Activated naive CD8-positive, alpha-beta T cell treated with anti-CD3 and anti-CD28 coated beads, Interleukin-2, amount 10 ng/mL, durations not matched to agents 7 days and 5 days (primary cell): ENCODE measurements at regions not wholly inside any gene's neighbourhood (a gene's known extent, or its start where the extent isn't known, plus 50 kb on each side); places are given as distances from the start of the nearest gene placed in this dataset.

Source experiments
- ATAC-seq: fragments of 150-1000 bp; cut with Tn5 transposase; one replicate; pipeline ENCODE4 v1.10.0; 2021; ENCODE audit warnings: low read depth, moderate library complexity
- POLR2A ChIA-PET: fragments of 350-600 bp; sonication (Branson Sonifier 250); formaldehyde crosslinking; loops from one replicate; lab custom pipeline; 2021; ENCODE audit warnings: antibody characterized with exemption; lab: Charles Lee
- DNase-seq: peaks from one replicate; pipeline ENCODE4 v3.0.0; 2021
- H3K27ac Mint-ChIP-seq: one replicate; pipeline ENCODE4 v1.8.0; 2022; ENCODE audit warnings: mild to moderate bottlenecking, mixed read lengths
- H3K27me3 Mint-ChIP-seq: one replicate; pipeline ENCODE4 v1.8.0; 2022; ENCODE audit warnings: mild to moderate bottlenecking, moderate library complexity, mixed read lengths
- H3K36me3 Mint-ChIP-seq: one replicate; pipeline ENCODE4 v1.8.0; 2021; ENCODE audit warnings: mild to moderate bottlenecking, mixed read lengths
- H3K4me1 Mint-ChIP-seq: one replicate; pipeline ENCODE4 v1.8.0; 2021; ENCODE audit warnings: mixed read lengths
- H3K4me3 Mint-ChIP-seq: one replicate; pipeline ENCODE4 v1.8.0; 2022; ENCODE audit warnings: mild to moderate bottlenecking, moderate library complexity, mixed read lengths
- H3K9me3 Mint-ChIP-seq: one replicate; pipeline ENCODE4 v1.8.0; 2021; ENCODE audit warnings: mixed read lengths

- Mint-ChIP-seq H3K4me3 (no peak overlapping the region), H3K36me3 (no peaks in the 10 kb centered on the region), H3K9me3 (no peaks in the 10 kb centered on the region), H3K27ac (no peak overlapping the region), H3K27me3 (no peaks in the 10 kb centered on the region), H3K4me1 (no peaks in the 10 kb centered on the region)
- ATAC-seq: no peak
- POLR2A ChIA-PET: no interaction called here
- DNase-seq: no peak
Measured at GRCh38 chr4:114464726-114465272, 133.8 kb upstream of the UGT8 start.

DNA sequence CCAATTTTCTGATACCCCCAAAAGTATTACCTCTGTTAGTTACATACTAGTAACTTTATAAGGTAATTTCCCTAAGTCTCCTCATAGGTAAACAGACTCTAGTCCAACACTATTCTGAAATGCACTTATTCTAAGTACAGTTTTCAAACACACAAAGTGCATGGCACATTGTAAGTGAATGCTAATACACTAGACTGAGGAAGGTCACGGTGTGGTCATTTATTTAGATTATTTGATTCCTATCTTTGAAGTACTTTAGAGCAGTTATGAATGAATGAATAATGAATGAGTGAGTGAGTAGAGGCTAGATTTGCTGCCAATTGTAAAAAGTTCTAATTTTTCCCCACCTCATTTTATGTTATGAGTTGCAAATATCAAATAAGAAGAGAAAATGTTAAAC, 132.8 kb upstream of the UGT8 start:
- ATAC-seq (no peak), DNase-seq (no peak)
- POLR2A ChIA-PET: no interaction called here
- no peak overlapping the region for H3K4me3 Mint-ChIP-seq
- H3K9me3 Mint-ChIP-seq: no peaks in the 10 kb centered on the region
- no peaks in the 10 kb centered on the region for H3K27me3 Mint-ChIP-seq
- H3K27ac Mint-ChIP-seq: no peak overlapping the region
- H3K4me1 Mint-ChIP-seq: no peaks in the 10 kb centered on the region
- H3K36me3 Mint-ChIP-seq: no peaks in the 10 kb centered on the region

GRCh38 chr4:114466299-114466698, 132.3 kb upstream of the UGT8 start:
- POLR2A ChIA-PET: no interaction called here
- no peak for ATAC-seq
- no peak for DNase-seq

DNA sequence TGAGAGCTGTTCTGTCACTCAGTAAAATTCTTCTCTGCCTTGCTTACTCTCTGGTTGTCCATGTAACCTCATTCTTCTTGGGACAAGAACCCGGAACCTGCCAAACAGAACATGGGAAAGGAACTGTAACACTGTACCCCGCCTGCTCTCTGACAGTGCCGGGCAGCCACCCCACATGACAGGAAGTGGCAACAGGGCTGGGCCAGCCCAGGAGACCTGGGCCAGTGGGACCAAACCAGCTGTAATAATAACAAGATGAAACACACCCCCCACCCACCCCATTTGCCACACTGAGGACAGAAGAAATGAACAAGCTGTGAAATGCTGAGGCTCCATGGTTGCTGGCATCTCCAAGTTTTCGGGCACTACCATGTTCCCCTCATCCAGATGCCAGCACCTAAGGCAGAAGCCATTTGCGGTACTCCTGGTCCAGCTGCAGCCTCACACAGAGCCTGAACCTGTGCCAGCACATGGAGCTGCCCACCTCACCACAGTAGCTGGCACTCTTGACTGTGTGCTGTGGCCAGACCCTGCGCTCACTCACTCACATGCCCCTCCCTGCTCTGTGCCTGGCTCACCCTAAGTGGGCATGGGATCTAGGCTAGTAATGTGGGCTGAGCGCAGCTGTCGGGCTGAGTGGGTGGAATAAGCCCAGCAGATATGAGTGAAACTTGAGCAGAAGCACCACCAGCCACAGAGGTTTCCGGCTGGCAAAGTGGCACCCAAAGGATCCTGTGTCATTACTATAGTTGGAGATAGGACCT, 126.2 kb upstream of the UGT8 start:
- POLR2A ChIA-PET: no interaction called here
- Mint-ChIP-seq H3K27ac (no peak overlapping the region), H3K27me3 (no peaks in the 10 kb centered on the region), H3K4me1 (no peaks in the 10 kb centered on the region), H3K36me3 (no peaks in the 10 kb centered on the region), H3K4me3 (no peak overlapping the region), H3K9me3 (no peaks in the 10 kb centered on the region)
- DNase-seq: no peak
- no peak for ATAC-seq

More at GRCh38 chr4:114466299-114466698, 132.3 kb upstream of the UGT8 start:
- Mint-ChIP-seq H3K9me3 (no peaks in the 10 kb centered on the region), H3K27ac (no peak overlapping the region), H3K4me1 (no peaks in the 10 kb centered on the region), H3K36me3 (no peaks in the 10 kb centered on the region), H3K4me3 (no peak overlapping the region), H3K27me3 (no peaks in the 10 kb centered on the region)

DNA sequence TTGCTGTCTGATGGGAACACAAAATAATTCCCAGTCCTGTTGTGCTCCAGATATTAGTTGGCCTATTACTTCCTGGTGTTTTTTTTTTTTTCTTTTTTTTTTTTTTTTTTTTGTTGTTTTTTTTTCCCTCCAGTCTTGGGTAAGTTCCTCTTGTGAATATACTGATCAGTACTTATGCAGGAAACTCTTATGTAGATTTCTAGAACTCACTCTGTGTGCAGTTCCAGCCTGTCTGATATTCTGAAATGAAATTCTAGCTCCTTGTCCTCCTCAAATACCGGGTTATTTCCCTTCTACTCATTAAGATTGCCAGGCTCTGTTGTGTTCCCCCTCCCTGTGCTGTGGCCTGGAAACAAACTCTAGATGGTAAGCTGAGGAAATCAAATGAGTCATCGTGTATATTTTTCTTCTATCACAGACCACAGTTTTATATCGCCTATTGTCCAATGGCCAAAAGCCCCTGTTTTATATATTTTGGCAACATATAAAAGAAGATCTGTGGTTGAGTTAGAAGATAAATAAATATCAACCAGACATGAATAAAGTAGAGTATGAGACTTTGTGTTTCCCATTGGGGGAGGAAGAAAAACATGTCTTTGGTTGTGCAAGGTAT, 124.3 kb upstream of the UGT8 start:
- POLR2A ChIA-PET: no interaction called here
- Mint-ChIP-seq H3K9me3 (no peaks in the 10 kb centered on the region), H3K4me3 (no peak overlapping the region)

DNA sequence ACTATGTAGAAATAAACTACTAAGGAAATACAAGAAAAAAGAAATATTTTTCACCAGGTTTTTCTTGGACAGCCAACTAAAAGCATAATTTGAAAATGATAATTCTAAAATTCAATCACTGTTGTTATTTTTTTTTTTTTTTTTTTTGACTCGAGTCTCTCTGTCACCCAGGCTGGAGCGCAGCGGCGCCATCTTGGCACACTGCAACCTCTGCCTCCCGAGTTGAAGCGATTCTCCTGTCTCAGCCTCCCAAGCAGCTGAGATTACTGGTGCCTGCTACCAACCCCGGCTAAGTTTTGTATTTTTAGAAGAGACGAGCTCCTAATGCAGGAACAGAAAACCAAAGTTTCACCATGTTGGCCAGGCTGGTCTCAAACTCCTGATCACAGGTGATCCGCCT, 122.3 kb upstream of the UGT8 start:
- Mint-ChIP-seq H3K36me3 (no peaks in the 10 kb centered on the region), H3K9me3 (no peaks in the 10 kb centered on the region), H3K27ac (no peak overlapping the region), H3K4me3 (no peak overlapping the region), H3K27me3 (no peaks in the 10 kb centered on the region), H3K4me1 (no peaks in the 10 kb centered on the region)
- DNase-seq (no peak), ATAC-seq (no peak)
- POLR2A ChIA-PET: no interaction called here

More for the DNA sequence above, 124.3 kb upstream of the UGT8 start:
- Mint-ChIP-seq H3K27me3 (no peaks in the 10 kb centered on the region), H3K36me3 (no peaks in the 10 kb centered on the region), H3K27ac (no peak overlapping the region), H3K4me1 (no peaks in the 10 kb centered on the region)
- no peak for DNase-seq
- no peak for ATAC-seq

GRCh38 chr4:114479595-114479994, 119.0 kb upstream of the UGT8 start:
- no peak overlapping the region for H3K27ac Mint-ChIP-seq
- POLR2A ChIA-PET: no interaction called here

DNA sequence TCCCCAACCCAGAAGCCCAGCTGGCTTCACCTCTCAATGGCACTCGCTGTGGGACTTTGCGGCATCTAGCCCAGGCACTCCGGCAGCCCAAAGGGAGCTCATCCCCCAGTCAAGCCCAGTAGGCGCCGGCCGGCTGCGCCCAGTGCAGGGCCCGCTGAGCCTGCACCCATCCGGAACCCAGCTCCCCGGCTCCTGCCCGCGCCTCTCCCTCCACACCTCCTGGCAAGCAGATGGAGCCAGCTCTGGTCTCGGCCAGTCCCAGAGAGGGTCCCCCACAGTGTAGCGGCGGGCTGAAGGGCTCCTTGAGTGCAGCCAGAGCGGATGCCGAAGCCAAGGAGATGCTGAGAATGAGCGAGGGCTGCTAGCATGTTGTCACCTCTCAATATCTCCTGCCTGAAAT, 116.8 kb upstream of the UGT8 start:
- POLR2A ChIA-PET: no interaction called here
- H3K27me3 Mint-ChIP-seq: no peaks in the 10 kb centered on the region
- H3K27ac Mint-ChIP-seq: no peak overlapping the region
- H3K4me1 Mint-ChIP-seq: no peaks in the 10 kb centered on the region
- DNase-seq (no peak), ATAC-seq (no peak)
- no peaks in the 10 kb centered on the region for H3K36me3 Mint-ChIP-seq
- H3K4me3 Mint-ChIP-seq: no peak overlapping the region
- no peaks in the 10 kb centered on the region for H3K9me3 Mint-ChIP-seq

More at GRCh38 chr4:114479595-114479994, 119.0 kb upstream of the UGT8 start:
- ATAC-seq (no peak), DNase-seq (no peak)
- no peaks in the 10 kb centered on the region for H3K36me3 Mint-ChIP-seq
- no peaks in the 10 kb centered on the region for H3K27me3 Mint-ChIP-seq
- no peak overlapping the region for H3K4me3 Mint-ChIP-seq
- no peaks in the 10 kb centered on the region for H3K4me1 Mint-ChIP-seq
- H3K9me3 Mint-ChIP-seq: no peaks in the 10 kb centered on the region

- DNase-seq (no peak), ATAC-seq (no peak)
- no peak overlapping the region for H3K27ac Mint-ChIP-seq
- POLR2A ChIA-PET: no interaction called here
- H3K27me3 Mint-ChIP-seq: no peaks in the 10 kb centered on the region
- H3K4me3 Mint-ChIP-seq: no peak overlapping the region
- H3K36me3 Mint-ChIP-seq: no peaks in the 10 kb centered on the region
- no peaks in the 10 kb centered on the region for H3K9me3 Mint-ChIP-seq
- no peaks in the 10 kb centered on the region for H3K4me1 Mint-ChIP-seq
Measured at GRCh38 chr4:114487101-114487500, 111.5 kb upstream of the UGT8 start.

GRCh38 chr4:114488301-114488982, 110.2 kb upstream of the UGT8 start:
- H3K27me3 Mint-ChIP-seq: no peaks in the 10 kb centered on the region
- no peaks in the 10 kb centered on the region for H3K4me1 Mint-ChIP-seq
- no peak overlapping the region for H3K4me3 Mint-ChIP-seq
- POLR2A ChIA-PET: no interaction called here
- no peak overlapping the region for H3K27ac Mint-ChIP-seq
- DNase-seq: no peak
- no peaks in the 10 kb centered on the region for H3K9me3 Mint-ChIP-seq
- H3K36me3 Mint-ChIP-seq: no peaks in the 10 kb centered on the region
- ATAC-seq: no peak

DNA sequence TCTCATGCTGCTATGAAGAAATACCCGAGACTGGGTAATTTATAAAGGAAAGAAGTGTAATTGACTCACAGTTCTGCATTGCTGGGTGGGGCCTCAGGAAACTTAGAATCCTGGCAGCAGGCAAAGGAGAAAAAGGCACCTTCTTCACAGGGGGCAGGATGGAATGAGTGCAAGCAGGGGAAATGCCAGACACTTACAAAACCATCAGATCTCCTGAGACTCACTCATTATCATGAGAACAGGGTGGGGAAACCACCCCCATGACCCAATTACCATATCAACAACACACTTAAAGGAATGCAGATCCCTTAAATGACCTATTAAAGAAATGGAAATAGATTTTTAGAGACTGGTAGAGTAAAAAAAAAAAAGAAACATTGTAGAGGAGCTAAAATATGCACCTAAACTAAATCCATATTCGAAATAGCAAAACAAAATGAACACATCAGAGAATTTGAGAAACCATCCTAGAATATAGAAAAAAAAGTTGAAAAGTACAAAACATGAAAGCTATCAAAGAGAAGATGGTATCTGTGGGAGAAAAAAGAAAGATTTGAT, 104.3 kb upstream of the UGT8 start:
- DNase-seq: no peak
- no peak for ATAC-seq
- H3K27ac Mint-ChIP-seq: no peak overlapping the region
- H3K36me3 Mint-ChIP-seq: no peaks in the 10 kb centered on the region
- H3K4me3 Mint-ChIP-seq: no peak overlapping the region
- POLR2A ChIA-PET: no interaction called here
- no peaks in the 10 kb centered on the region for H3K4me1 Mint-ChIP-seq
- H3K27me3 Mint-ChIP-seq: no peaks in the 10 kb centered on the region
- no peaks in the 10 kb centered on the region for H3K9me3 Mint-ChIP-seq

DNA sequence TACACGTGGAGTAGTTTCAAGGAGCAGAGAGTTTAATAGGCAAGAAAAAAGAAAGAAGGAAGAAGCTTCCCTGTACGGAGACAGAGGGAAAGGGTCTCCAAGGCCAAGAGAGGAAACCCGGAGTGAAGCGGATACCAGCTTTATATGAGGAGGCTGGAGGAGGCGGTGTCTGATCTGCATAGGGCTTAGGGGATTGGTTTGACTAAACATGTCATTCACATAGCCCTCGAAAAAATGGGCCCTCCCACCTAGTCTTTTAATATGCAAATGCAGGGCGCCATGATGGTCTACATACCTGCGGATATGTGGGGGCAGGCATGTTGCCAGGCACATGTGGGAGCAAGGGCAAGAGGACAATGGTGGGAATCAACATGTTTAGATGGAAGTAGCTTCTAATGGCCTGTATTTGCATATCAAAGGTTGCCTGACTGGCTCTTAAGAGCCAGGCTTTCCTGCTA, 103.1 kb upstream of the UGT8 start:
- ATAC-seq: no peak
- H3K27ac Mint-ChIP-seq: no peak overlapping the region
- no peak overlapping the region for H3K4me3 Mint-ChIP-seq
- H3K27me3 Mint-ChIP-seq: no peaks in the 10 kb centered on the region
- H3K36me3 Mint-ChIP-seq: no peaks in the 10 kb centered on the region
- no peaks in the 10 kb centered on the region for H3K4me1 Mint-ChIP-seq
- POLR2A ChIA-PET: no interaction called here
- H3K9me3 Mint-ChIP-seq: no peaks in the 10 kb centered on the region
- no peak for DNase-seq

DNA sequence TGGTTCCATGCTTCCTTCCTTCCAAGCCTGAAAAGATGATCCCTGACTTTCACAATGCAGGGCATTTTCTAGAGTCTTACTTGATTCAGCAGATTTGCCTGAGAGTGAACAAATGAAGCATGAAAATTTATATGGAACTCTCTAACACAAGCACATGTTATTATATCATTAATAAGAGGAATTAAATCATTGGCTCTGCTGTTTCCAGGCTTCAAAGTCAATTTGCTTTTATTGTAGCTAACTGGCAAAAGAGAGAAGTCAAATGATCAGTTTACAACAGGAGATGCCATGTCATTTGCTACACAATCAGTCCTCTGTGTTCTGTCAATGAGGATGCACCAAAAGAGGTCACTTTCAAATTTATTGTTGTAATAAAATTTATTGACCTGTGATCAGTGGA, 101.5 kb upstream of the UGT8 start:
- Mint-ChIP-seq H3K27me3 (no peaks in the 10 kb centered on the region), H3K36me3 (no peaks in the 10 kb centered on the region), H3K4me3 (no peak overlapping the region), H3K9me3 (no peaks in the 10 kb centered on the region), H3K4me1 (no peaks in the 10 kb centered on the region), H3K27ac (no peak overlapping the region)
- DNase-seq (no peak), ATAC-seq (no peak)
- POLR2A ChIA-PET: no interaction called here
